ENCODE measurements at regions not wholly inside any gene's neighbourhood (a gene's known extent, or its start where the extent isn't known, plus 50 kb on each side); places are given as distances from the start of the nearest gene placed in this dataset.
"Not testable (repeated sequence)": the region's sequence is repeated elsewhere in the genome, so short reads cannot be mapped to it uniquely, and the experiment has no call there.

DNA sequence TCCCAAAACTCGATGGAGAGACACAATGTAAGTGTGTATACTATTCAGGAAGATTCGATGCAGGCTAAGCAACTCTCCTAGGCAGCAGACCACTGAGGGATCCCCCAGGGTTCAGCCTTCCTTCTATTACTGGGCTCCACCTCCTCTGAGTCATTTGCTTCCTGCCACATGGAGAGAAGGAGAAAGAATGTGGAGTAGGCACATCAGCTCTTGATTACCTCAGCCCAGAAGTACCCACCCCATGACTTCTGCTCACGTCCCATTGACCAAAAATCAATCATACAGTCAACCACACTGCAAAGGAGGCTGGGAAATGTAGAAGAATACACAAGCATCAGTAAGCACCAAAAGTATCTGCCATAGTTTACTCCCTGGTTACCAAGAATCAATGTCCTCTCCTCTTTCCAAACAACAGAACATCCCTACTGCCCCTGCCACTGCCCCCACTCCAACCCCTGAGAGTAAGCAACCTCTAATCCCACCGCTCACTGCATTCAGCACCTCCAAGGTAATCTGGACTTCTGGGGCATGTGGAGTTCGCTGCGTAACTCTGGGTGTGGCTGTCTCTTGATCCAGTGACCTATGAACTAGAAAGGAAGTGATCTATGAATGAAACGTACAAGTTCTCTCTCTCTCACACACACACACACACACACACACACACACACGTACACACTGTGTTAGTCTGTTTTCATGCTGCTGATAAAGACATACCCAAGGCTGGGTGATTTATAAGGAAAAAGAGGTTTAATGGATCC, 91.2 kb upstream of the C1QTNF7 start:
- peak; percentile 48 for DNase-seq (ENCODE audit: low spot score)
- FAIRE-seq, result no peak

DNA sequence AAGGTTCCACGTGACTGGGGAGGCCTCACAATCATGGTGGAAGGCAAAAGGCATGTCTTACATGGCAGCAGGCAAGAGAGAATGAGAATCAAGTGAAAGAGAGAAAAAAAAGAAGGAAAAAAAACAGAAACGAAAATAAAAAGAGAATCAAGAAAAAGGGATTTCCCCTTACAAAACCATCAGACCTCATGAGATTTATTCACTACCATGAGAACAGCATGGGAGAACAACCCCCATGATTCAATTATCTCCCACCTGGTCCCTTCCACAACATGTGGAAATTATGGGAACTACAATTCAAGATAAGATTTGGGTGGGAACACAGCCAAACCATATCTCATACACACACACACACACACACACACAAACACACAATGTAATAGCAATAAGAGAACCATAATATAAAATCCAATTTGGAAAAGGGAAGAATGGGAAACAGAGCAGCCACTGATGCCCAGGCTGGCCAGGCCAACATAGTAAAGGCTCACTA, 90.6 kb upstream of the C1QTNF7 start:
- not testable (repeated sequence) for FAIRE-seq; DNase-seq (ENCODE audit: low spot score)

DNA sequence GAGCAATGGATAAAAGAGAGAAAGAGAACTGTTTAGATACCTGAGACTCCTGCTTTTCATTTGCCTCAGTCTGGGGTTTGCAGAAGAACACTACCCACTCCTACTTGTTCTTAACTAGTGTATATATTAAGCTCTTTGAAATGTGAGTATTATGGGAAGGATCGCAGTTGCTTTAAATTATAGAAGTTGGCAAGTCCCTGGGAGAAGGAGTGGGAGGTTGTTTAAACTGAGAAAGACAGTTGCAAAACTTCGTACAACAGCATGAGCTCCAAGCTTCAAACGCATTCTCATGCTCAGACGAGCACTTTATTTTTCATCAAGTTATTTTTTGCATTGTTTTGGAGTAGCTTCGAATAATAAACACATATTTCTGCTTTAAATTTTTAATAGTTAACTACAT, 88.1 kb upstream of the C1QTNF7 start:
- no peak for FAIRE-seq
- no peak for DNase-seq (ENCODE audit: low spot score)

DNA sequence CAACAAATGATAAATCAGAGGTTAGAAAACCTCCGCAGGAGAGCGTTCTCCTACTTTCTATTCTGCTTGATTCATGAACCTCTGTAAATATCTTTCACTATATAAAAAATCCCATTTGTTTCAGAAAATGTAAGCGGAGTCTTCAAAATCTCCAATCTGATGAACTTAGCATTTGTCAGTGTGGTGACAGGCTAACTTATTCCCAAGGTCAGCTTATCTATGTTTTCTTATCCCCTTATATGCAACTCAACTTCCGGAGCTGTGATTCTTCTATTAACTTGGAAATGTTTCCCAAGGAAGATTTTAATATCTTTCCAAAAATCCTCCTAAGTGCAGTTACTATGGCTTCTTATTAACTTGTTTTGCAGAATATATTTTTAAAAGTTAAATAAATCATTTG, 87.5 kb upstream of the C1QTNF7 start:
- DNase-seq (ENCODE audit: low spot score) (no peak), FAIRE-seq (no peak)

DNA sequence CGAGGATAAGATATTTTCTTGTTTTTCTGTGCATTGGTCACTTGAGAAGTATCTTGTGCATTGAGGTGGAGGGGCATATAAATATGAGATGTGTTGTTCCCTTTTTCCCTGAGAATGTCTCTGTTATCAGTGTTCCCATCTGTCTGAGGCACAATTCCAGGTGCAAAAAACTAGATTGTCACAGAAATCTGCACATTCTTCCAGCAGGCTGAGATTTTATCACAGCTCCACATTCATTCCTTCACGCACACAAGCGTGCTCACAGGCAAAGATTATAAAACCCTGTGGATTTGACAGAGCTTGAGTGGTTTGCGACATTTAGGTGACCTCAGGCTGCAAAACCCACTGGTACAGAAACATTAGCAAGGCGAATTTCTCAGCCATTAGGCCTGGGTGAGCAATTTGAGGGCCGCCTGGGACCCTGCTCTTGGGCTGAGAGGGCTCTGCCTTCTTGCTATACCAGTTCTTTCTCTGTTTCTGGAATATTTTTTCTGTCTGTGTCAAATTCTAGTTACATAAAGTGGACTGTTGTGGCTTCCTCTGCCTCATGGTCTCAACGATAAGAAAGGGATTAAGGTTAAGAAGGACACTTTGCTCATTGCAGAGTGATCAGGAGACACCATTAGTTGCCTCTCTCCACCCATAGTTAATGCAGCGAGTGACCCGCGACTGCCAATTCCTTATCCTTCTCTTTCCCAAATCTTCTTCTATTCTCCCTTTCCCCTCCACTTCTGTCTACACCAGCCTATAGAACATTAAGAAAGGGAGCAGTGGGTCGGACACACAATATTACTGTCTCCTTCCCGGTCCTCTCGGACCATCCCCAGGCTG, 86.7 kb upstream of the C1QTNF7 start:
- DNase-seq (ENCODE audit: low spot score), result no peak
- FAIRE-seq, result no peak

DNA sequence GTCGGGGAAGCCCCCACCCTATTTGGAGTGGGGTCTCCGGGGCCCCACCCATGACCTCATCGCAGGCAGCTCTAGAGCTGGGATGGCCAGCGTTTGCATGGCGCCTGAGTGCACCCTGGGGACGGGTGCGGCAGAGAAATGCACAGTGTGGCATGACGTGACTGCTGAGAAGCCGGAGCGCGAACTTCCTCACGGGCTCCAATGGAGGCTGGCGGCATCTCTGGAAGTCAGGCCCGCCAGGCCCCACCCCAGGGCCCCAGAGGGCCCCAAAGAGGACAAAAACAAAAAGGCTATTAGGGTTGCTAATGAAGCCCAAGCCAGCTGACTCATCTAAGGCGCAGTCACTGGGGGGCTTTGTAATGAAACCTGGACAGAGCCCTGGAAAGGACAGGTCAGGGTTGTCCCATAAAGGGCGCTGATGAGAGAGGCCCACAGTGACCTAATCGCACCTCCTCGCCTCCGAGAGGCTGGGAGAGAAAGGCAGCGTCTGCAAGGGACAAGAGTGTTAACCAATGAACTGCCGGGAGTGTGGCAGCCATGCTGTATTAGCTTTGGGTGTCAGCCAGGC, 86.0 kb upstream of the C1QTNF7 start:
- FAIRE-seq (no peak), DNase-seq (ENCODE audit: low spot score) (no peak)

DNA sequence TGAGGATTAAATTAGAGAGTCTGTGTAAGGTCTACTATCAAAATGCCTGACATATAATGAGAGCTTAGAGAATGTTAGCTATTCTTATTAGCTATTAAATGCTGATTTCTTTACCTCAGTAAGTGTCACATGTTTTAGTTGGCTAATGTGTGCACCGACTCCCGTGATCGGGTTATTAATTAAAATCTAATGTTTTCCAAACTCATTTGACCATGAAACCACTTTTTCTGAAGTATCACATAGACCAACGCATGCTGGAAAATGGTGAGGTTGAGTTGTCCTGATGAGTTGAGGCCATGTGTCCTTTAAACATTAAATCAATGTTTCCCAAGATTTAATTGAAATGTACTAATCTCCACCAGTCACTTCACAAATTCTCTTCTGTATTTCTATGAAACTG, 84.8 kb upstream of the C1QTNF7 start:
- FAIRE-seq (no peak), DNase-seq (ENCODE audit: low spot score) (no peak)

DNA sequence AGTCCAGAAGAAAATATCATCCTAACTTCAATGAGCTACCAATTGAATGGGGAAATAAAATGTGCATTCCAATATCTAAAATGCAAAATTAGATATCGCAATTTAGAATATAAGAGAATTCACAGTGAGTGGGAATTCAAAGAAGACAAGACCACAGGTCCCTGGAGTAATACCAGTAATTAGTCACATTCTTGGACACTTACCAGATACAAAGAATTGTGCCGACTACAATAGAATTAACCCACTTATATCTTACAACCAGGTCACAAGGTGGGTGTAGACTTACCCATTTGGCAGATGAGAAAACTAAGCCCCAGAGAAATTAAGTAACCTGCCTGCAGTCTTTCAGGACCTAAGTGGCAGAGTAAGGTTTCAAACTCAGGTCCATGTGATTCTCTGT, 84.3 kb upstream of the C1QTNF7 start:
- FAIRE-seq (no peak), DNase-seq (ENCODE audit: low spot score) (no peak)

DNA sequence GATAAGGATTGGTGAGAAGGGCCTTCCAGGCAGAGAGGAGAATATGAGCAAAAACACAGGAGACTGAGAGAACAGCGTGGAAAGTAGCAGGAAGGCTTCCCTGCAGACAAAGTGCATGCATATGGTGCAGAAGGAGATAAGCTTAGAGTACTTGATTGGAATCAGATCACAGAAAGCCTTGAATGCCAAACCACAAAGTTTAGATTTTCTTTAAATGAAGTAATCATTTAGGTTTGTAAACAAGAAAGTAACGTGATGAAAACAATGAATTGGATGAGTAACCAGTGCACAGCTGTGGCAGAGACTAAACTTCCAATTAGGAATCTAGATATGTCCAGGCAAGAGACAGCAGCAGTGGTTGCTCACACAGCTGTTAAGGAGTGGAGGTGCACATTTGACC, 83.8 kb upstream of the C1QTNF7 start:
- DNase-seq (ENCODE audit: low spot score) (peak; percentile 6), FAIRE-seq (no peak)

DNA sequence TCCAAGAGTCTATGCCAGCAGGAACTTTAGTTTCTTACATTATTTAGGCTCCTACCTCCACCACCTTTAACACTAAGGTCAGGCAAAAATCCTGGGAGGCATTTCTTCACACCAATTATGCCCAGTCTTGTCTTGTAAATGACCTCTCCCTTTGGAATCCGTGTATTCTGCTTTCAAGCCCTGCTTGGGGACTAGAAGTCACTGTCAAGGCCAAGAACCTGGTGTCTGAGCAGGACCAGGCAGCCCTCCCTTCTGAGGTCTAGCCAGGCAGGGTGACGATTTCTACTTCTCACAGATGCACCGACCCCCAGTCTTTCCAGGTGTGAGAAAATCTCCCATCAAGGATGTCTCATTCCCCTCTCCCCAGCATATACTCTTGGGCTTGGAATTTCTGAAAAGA, 82.7 kb upstream of the C1QTNF7 start:
- FAIRE-seq (no peak), DNase-seq (ENCODE audit: low spot score) (no peak)

DNA sequence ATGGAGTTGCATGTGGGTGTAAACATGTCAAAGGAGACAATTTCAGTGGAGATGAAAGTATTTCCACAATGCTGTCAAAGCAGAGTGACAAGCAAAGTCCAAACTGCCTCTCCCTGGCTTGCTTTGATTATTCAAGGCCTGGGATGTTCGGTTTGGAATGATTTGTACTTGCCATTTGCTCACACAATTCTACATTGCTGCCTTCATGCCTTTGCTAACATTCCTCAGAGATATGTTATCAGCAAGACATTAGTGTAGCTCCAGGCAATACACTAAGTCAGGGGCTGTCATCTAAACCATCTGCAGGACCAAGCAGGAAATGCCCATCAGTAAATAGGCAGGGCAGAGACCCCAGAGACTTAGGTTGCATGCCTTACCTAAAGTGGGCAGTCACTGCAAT, 79.6 kb upstream of the C1QTNF7 start:
- no peak for FAIRE-seq
- DNase-seq (ENCODE audit: low spot score), result no peak

DNA sequence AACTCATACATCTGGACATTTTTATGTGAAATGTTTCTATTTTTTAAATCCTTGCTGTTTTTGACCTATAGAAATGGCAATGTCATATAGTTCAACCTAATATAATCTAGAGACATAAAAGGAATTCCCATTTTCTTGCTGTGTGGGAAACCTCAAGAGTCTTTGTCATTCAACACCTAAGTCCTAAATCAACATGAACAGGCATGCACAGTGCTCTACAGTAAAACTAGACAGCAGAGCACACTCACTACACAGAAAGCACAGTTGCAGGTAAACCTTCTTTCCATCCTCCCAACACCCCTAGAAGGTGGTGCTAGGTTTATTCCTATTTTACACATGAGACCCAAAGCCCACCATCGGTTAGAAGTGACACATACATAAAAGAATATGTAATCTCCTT, 79.1 kb upstream of the C1QTNF7 start:
- FAIRE-seq (no peak), DNase-seq (ENCODE audit: low spot score) (no peak)

DNA sequence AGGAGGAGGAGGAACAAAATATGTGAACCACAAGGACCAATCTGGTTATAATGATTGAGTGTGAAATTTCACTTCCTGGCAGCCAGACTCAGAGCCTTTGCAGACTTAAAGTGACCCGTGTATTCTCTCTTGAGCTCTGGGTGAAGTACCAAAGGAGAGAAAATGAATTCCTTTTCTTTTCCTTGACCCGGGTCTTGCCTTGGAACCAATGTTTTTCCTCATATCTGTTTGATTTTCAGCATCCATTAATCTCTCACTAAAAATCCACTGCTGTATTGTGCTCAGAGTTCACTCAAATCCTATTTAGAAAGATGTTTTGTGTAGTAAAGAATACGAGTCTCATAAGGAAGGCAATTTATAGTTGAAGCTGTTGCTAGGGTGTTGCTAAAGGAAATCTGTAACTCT, 78.3 kb upstream of the C1QTNF7 start:
- FAIRE-seq (no peak), DNase-seq (ENCODE audit: low spot score) (no peak)

DNA sequence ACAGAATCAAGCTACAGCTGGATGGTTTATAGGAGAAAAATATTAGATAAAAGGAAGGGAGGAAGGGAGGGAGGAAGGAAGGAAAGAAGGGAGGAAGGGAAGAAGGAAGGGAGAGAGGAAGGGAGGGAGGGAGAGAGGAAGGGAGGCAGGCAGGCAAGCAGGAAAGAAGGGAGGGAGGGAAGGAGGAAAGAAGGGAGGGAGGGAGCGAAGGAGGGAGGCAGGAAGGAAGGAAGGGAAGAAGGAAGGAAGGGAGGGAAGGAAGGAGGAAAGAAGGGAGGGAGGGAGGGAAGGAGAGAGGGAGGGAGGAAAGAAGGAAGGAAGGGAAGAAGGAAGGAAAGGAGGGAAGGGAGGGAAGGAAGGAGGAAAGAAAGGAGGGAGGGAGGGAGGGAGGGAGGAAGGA, 77.9 kb upstream of the C1QTNF7 start:
- DNase-seq (ENCODE audit: low spot score) (no peak), FAIRE-seq (no peak)

DNA sequence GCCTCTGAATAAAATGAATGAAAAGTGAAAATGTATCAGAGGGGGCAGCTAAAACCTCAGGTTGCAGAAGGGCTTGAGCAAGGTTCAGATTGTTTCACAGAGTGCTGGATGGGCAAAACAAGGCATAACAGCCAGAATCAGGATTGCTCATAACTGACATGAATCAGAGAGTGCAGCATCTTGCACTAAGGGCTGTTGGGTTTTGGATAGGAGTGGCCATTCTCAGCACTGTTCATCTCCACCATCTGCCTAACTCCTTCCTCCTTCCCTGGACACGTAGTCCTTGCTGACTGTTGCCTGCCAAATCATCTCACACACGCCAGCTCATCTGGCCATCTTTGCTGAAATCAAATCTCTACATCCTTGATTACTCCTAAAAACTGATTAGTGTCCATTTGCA, 75.3 kb upstream of the C1QTNF7 start:
- FAIRE-seq, result no peak
- no peak for DNase-seq (ENCODE audit: low spot score)

DNA sequence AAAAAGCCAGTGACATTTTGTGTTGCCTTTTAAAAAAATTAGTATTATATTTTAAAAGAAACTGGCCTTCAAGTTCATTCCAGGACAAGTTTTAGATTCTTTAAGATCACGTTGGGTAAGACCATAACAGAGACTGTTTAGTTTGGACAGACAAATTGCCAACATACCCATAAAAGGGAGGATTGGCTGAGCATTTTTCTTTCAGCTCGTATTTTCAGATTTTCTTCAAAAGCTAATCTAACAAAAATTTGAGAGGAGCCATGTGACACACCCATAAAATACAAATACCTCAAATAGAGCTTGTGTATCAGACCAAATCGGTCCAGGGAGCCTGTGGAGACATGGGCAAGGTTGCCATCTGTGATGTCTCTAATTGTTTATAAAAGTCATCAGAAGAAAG, 74.6 kb upstream of the C1QTNF7 start:
- FAIRE-seq (no peak), DNase-seq (ENCODE audit: low spot score) (no peak)

DNA sequence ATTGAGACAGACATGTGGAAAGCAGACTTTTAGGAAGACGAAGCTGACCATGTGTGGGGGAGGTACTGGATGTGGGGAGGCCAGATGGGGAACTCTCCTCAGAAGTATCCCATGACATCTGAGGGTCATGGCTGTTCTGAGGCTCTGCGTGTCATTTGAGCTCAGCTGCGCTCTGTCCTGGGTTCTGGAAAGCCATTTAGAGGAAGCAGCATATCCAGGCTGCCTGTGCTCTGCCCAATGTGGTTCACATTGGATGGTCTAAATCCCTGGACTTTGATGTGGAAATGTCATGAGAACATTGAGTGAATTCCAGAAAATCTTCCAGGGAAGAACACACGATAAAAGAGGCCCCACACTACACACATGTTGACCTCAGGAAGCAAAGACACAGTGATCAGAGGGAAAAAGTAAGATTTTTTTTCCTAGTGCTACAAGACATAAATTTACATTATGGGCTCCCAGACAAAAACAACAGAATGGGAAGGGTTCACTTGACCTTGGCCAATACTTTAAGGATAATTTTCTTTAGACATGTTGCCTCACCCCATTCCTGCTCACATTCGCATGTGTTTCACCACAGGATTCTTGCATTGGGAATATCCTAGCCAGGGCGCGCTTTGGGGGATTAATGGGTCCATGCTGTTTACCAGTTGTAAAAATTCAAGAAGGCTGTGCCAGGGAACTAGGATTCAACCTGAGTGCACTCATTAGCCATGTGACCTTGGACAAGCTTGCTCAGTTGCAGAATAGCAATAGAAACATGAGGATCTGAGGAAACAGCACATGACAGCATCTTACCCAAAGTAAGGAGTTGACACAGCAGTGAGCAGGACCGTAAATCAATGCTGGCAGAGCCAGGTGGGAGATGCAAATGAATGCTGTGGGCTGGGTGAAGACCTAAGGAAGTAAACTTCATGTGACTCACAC, 73.2 kb upstream of the C1QTNF7 start:
- FAIRE-seq, result no peak
- DNase-seq (ENCODE audit: low spot score), result no peak

DNA sequence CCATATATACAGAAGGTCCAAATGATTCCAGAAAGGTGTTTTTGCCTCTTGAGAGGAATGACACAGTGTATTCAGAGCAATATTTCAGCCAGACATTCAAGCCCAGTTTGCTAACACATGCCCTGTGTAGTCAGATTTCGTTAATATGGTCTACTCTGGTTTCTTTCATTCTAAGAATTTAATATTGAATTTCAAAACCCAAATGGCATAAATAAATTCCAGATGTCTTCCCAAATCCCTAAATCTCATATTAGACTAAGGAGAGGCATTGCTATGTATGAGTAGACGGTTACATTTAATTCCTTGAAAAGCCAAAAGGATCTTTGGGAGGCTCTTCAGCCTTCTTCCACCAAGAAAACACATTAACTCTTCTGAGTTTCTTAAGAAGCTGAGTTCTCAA, 66.3 kb upstream of the C1QTNF7 start:
- FAIRE-seq, result no peak
- DNase-seq (ENCODE audit: low spot score), result no peak

DNA sequence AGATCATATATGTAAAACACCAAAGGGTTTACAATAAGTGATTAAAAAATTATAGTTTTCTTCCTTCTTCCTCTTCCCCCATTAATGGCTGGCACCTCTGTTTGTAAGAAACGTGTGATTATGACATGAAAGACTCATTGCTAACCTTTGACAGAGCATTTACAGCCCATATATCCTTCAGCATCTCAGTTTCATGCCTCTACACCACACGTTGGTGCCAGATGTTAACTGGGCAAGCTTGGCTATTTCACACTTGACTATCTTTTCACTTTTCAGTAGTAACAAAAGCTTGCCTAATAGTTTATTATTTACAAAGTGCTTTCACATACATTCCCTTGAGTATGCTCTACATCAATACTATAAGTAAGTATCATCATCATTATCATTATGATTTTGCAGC, 65.3 kb upstream of the C1QTNF7 start:
- DNase-seq (ENCODE audit: low spot score) (no peak), FAIRE-seq (no peak)

DNA sequence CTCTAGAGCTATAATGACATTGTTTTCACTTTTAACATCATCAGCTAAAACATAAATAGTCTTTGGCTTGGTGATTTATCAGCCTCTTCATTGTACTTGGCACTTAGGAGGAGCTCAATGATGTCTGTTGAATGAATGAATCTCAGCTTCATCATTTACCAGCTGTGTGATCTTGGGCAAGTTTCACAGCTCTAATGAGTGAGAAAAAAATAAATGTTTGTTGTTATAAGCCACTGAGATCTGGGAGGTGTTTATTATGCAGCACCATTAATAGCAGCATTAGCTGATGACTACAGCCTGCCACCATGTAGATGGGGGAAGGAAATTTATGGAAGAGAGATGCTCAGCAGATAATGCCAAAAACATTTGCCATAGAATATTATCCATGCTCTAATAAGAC, 63.6 kb upstream of the C1QTNF7 start:
- no peak for DNase-seq (ENCODE audit: low spot score)
- no peak for FAIRE-seq

DNA sequence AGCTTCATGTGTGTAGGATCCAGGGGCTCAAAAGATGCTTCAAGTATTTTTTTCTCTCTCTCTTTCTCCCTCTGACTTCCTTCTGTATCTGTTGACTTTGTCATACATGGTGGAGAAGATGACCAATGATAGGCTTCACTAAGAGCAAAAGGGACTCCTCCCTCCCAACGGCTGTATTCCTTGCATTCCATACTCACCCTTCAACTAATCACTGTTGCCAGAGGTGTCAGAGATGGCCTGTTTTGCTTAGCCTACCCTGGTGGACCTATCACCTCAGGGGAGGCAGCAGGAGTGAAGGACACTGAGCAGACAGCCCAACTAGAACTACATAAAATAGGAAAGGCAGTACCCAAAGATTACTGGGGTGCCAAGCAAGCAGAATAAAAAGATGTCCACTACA, 62.2 kb upstream of the C1QTNF7 start:
- DNase-seq (ENCODE audit: low spot score) (no peak), FAIRE-seq (no peak)

All from urothelium cell line (cell line).